Upper lobe of right lung (tissue), 1 donor: ENCODE measurements at regions not wholly inside any gene's neighbourhood (a gene's known extent, or its start where the extent isn't known, plus 50 kb on each side); places are given as distances from the start of the nearest gene placed in this dataset.
"Not testable (repeated sequence)": the region's sequence is repeated elsewhere in the genome, so short reads cannot be mapped to it uniquely, and the experiment has no call there.

Source experiments
- ATAC-seq: fragments of 200-7000 bp; cut with Tn5 transposase; one replicate; pipeline ENCODE4 v1.9.1; 2020; ENCODE audit warnings: mild to moderate bottlenecking, moderate library complexity
- DNase-seq: peaks from one replicate; pipeline ENCODE4 v3.0.0-alpha.2; 2020
- H3K27ac ChIP-seq: fragments of 200-600 bp; one replicate; pipeline ENCODE4 v1.8.0; 2022
- H3K27me3 ChIP-seq: fragments of 200-600 bp; one replicate; pipeline ENCODE4 v1.8.0; 2022; ENCODE audit warnings: mild to moderate bottlenecking
- H3K36me3 ChIP-seq: fragments of 200-600 bp; one replicate; pipeline ENCODE4 v1.8.0; 2022
- H3K4me1 ChIP-seq: fragments of 200-600 bp; one replicate; pipeline ENCODE4 v1.8.0; 2022
- H3K4me3 ChIP-seq: fragments of 200-600 bp; one replicate; pipeline ENCODE4 v1.8.0; 2022; ENCODE audit warnings: mild to moderate bottlenecking
- H3K9me3 ChIP-seq: fragments of 200-600 bp; one replicate; pipeline ENCODE4 v1.8.0; 2022
- intact Hi-C: fragments of 100-400 bp; cut with DNase I; formaldehyde crosslinking; loops from one replicate; pipeline ENCODE4 v1.11.0; 2022
- TF ChIP-seq, protein P1 (sequence below): fragments of 200-600 bp; IDR thresholded peaks from one replicate; pipeline ENCODE4 v1.8.0; 2022; ENCODE audit warnings: antibody characterized with exemption
- donor health status: DM: no; HTN: yes; CAD: no; lungs with severe emphysema.

DNA sequence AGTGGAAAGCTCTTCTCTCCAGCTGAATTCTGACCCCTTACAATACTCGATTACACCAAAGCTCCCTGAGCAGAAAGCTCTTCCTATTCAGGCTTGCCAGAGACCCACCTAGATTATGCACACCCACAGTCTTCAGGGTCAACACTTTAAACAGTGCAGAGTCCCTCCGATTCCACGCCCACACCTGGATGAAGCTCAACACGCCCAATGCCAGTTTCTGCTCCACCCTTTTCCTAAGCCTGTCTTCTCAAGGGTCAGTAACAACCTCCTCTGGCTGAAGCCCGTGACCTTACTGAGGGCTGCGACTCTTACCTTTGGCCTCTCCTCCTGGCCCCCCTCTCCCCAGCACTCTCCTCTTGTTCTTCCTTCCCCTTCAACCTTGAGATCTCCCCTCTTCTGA is 492.0 kb upstream of the SALL3 start:
- TF ChIP-seq, protein P1, sequence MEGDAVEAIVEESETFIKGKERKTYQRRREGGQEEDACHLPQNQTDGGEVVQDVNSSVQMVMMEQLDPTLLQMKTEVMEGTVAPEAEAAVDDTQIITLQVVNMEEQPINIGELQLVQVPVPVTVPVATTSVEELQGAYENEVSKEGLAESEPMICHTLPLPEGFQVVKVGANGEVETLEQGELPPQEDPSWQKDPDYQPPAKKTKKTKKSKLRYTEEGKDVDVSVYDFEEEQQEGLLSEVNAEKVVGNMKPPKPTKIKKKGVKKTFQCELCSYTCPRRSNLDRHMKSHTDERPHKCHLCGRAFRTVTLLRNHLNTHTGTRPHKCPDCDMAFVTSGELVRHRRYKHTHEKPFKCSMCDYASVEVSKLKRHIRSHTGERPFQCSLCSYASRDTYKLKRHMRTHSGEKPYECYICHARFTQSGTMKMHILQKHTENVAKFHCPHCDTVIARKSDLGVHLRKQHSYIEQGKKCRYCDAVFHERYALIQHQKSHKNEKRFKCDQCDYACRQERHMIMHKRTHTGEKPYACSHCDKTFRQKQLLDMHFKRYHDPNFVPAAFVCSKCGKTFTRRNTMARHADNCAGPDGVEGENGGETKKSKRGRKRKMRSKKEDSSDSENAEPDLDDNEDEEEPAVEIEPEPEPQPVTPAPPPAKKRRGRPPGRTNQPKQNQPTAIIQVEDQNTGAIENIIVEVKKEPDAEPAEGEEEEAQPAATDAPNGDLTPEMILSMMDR = no peak
- DNase-seq (no peak), ATAC-seq (no peak)
- intact Hi-C loops = no loop called here
- Histone ChIP-seq H3K4me3 (no peak overlapping the region), H3K9me3 (no peaks in the 10 kb centered on the region), H3K36me3 (no peaks in the 10 kb centered on the region), H3K4me1 (no peaks in the 10 kb centered on the region), H3K27me3 (no peaks in the 10 kb centered on the region), H3K27ac (no peak overlapping the region)

DNA sequence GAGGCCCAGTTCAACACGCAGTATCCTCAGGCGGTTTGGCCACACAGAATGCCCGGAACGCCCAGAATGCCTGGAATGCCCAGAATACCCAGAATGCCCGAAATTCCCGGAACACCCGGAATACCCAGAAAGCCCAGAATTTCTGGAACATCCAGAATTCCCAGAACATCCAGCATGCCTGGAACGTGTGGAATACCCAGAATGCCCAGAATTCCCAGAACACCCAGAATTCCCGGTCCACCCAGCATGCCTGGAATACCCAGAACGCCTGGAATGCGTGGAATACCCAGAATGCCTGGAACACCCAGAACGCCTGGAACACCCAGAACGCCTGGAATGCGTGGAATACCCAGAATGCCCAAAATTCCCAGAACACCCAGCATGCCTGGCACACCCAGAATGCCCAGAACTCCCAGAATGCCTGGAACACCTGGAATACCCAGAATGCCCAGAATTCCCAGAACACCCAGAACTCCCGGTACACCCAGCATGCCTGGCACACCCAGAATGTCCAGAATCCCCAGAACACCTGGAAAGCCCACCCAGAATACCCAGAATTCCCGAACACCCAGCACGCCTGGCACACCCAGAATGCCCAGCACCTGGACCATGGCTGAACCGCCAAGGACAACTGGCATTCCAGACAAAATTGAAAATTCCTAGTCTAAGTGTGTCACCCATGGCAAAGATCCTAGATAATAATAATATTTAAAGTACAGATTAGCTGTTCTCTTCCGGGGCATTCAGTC is 487.4 kb upstream of the SALL3 start:
- TF ChIP-seq, protein P1 = no peak
- no peaks in the 10 kb centered on the region for H3K36me3 ChIP-seq
- H3K27ac ChIP-seq = no peak overlapping the region
- no peaks in the 10 kb centered on the region for H3K27me3 ChIP-seq
- ATAC-seq (no peak), DNase-seq (no peak)
- intact Hi-C loops = no loop called here
- H3K4me3 ChIP-seq = no peak overlapping the region
- H3K4me1 ChIP-seq = no peaks in the 10 kb centered on the region
- no peaks in the 10 kb centered on the region for H3K9me3 ChIP-seq

DNA sequence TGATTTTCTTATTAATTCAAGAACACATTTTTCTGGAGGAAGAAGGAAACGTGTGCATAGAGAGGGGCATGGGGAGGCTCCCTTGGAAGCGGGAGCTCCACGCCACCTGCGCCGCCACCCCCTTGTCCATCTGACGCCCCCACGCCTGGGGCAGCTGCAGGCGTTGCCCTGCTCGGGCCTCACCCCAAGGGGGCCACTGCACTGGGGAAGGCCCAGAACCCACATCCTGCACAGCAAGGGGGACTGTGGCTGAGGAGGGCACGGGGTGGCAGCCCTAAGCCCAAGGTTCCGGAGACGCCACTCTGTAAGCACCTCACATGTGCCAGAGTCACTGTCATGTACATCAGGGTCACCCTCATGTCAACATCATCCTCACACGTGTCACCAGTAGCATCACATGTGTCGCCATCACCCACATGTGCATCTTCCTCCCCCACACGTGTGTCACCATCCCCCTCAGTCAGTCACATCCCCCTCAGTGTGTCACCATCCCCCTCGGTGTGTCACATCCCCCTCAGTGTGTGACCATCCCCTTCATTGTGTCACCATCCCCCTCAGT is 486.7 kb upstream of the SALL3 start:
- Histone ChIP-seq H3K27me3 (no peaks in the 10 kb centered on the region), H3K27ac (no peak overlapping the region), H3K36me3 (no peaks in the 10 kb centered on the region), H3K4me3 (no peak overlapping the region), H3K4me1 (no peaks in the 10 kb centered on the region), H3K9me3 (no peaks in the 10 kb centered on the region)
- no peak for ATAC-seq
- intact Hi-C loops = no loop called here
- TF ChIP-seq, protein P1 = no peak
- DNase-seq = no peak

DNA sequence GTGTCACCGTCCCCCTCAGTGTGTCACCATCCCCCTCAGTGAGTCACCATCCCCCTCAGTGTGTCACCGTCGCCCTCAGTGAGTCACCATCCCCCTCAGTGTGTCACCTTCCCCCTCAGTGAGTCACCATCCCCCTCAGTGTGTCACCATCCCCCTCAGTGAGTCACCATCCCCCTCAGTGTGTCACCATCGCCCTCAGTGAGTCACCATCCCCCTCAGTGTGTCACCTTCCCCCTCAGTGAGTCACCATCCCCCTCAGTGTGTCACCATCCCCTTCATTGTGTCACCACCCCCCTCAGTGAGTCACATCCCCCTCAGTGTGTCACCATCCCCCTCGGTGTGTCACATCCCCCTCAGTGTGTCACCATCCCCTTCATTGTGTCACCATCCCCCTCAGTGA is 486.1 kb upstream of the SALL3 start:
- H3K9me3 ChIP-seq, ATAC-seq, H3K4me1 ChIP-seq, H3K27ac ChIP-seq, intact Hi-C loops, H3K27me3 ChIP-seq, H3K4me3 ChIP-seq, H3K36me3 ChIP-seq, DNase-seq: not testable (repeated sequence)

DNA sequence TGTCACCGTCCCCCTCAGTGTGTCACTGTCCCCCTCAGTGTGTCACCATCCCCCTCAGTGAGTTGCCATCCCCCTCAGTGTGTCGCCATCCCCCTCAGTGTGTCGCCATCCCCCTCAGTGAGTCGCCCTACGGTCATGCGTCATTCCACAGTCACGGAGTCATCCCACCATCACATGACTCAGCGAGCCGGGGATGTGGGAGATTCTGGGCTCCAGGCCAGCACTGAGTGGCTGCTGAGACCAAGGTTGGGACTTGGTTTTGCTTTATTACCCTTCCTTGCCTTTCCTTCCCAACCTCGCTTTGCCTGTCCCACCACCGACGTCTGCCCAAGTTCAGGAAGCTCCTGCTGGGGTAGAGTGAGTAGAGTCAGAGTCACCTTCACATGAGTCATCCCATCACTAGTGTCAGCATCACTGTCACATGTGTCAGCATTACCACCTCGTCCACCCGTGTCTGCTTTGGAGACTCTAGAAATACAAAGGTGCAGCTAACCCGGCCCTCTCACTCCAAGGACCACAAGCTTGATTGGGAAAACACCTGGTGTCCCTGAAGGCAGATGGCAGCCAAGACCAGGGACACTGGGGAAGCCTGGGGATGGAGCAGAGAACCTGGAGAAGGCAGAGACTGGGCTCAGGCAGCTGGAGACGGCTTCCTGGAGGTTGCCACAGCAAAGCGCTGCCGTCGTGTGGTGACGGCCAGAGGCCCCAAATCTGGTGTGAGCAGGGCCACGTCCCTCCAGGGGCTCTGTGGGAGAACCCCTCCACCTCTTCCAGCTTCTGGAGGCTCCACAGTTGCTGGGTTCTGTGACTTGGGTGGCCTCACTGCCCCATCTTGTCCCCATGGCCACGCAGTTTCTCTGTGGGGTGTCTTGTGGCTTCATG is 485.2 kb upstream of the SALL3 start:
- TF ChIP-seq, protein P1 = no peak
- no peaks in the 10 kb centered on the region for H3K27me3 ChIP-seq
- no peaks in the 10 kb centered on the region for H3K4me1 ChIP-seq
- no peak for ATAC-seq
- intact Hi-C loops = no loop called here
- H3K4me3 ChIP-seq = no peak overlapping the region
- no peak for DNase-seq
- H3K36me3 ChIP-seq = no peaks in the 10 kb centered on the region
- no peak overlapping the region for H3K27ac ChIP-seq
- H3K9me3 ChIP-seq = no peaks in the 10 kb centered on the region

DNA sequence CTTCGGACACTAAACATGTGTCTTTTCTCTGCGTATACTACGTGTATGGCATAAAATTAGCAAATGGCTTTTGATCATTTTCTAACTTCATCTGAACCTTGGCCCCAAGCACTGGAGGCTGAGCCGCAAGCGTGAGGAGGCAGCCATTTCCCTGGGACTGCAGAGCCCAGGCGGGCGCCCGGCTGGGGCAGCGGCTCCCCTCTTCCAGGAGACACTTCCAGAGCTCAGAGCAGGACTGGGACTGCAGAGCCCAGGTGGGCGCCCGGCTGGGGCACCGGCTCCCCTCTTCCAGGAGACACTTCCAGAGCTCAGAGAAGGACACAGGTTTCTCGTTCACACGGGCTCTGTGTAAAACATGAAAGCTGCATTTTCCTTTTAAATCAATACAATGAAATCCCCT is 484.1 kb upstream of the SALL3 start:
- DNase-seq = no peak

More for the DNA sequence above, 484.1 kb upstream of the SALL3 start:
- TF ChIP-seq, protein P1 = no peak
- intact Hi-C loops = no loop called here
- no peak overlapping the region for H3K27ac ChIP-seq
- H3K36me3 ChIP-seq = no peaks in the 10 kb centered on the region
- ATAC-seq = no peak
- H3K27me3 ChIP-seq = no peaks in the 10 kb centered on the region
- no peak overlapping the region for H3K4me3 ChIP-seq
- no peaks in the 10 kb centered on the region for H3K9me3 ChIP-seq
- H3K4me1 ChIP-seq = no peaks in the 10 kb centered on the region
